ENCODE measurements at regions not wholly inside any gene's neighbourhood (a gene's known extent, or its start where the extent isn't known, plus 50 kb on each side); places are given as distances from the start of the nearest gene placed in this dataset.

- TF ChIP-seq CTCF (conservative IDR thresholded peaks at IDR 0.05; ENCODE audit: low read depth, low read length): no peak
- no peak for DNase-seq (ENCODE audit: low read depth)
- H3K4me3 ChIP-seq (ENCODE audit: low read depth, low read length): no peak overlapping the region
Measured at GRCh38 chr17:77846531-77847085, 111.9 kb upstream of the TNRC6C start.

DNA sequence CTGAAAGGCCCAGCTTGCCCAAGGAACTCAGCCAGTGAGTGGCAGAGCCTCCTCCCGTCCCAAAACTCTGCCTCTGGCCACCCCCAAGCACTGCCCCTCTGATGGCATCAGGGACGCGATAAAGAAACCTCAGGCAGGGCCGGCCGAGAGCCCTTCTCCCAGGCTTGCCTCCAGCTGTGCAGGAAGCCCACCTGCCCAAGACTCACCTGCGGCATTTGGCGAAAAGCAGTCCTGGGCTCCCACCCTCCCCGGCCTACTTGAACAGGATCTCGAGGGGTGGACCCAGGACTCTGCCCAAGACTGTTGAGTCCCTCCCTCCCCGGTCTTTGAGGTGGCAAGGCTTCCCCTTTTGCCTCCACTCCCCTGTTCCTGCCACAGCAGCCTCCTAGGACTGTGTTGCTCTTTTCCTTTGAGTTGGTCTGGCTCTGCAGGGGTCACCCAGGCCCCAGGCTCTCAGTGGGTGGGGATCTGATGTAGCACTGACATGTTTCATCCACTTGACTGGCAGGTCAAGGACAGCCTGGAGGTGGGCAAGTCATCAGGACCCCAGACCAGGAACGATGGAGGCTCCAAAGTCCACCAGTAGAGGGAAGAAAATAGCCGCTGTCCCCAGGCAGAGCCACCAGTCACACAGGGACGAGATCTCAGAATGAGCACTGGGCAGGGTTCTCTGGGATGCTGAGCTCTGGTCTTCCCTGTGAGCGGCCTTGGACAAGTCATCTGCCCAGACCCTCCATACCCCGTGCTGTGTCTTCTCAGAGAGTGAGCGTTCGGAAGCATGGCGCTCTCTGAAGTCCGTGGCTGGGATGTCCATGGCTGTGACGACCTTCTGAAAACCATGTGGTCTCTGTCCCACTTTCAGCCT is 111.0 kb upstream of the TNRC6C start:
- DNase-seq (ENCODE audit: low read depth): no peak
- no peak overlapping the region for H3K4me3 ChIP-seq (ENCODE audit: low read depth, low read length)
- no peak for TF ChIP-seq CTCF (conservative IDR thresholded peaks at IDR 0.05; ENCODE audit: low read depth, low read length)

DNA sequence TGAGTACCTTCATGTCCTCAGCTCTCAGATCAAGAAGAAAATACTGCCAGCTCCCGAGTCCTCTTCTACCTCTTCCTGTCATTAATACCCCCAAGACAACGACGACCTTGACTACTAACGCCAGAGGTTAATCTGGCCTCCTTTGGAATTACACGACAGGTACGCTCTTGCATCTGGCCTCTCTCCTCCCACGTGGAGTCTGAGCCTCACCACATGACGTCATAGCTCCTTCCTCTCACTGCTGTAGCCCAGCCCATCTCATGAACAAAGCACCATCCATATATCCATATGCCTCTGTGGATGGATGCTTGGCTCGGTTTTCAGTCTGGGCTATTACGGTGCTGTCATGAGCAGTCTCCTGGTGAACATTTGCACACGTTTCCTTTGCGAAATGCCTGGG is 110.2 kb upstream of the TNRC6C start:
- DNase-seq (ENCODE audit: low read depth): no peak
- TF ChIP-seq CTCF (conservative IDR thresholded peaks at IDR 0.05; ENCODE audit: low read depth, low read length): no peak
- H3K4me3 ChIP-seq (ENCODE audit: low read depth, low read length): no peak overlapping the region

DNA sequence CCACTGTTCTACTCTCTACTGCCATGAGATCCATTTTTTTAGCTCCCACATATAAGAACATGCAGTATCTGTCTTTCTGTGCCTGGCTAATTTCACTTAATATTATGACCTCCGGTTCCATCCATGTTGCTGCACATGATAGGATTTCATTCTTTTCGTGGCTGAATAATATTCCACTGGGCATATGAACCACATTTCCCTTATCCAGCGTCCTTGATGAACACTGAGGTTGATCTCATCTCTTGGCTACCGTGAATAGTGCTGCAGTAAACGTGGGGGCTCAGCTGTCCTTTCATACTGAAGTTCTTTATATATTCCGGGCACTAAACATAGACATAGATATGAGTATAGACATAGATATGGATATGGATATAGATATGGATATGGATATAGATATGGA is 109.3 kb upstream of the TNRC6C start:
- DNase-seq (ENCODE audit: low read depth): no peak
- no peak for TF ChIP-seq CTCF (conservative IDR thresholded peaks at IDR 0.05; ENCODE audit: low read depth, low read length)

DNA sequence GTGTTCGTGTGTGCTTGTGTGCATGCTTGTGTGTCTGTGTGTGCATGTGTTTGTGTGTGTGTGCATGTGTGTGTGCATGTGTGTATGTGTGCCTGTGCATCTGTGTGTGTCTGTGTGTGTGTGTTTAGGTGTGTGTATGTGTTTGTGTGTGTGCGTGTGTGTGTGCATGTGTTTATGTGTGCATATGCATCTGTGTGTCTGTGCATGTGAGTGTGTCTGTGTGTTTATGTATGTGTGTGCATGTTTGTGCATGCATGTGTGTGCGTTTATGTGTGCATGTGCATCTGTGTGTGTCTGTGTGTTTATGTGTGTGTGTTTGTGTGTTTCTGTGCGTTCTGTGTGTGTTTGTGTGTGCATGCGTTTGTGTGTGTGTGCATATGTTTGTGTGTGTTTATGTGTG is 106.6 kb upstream of the TNRC6C start:
- DNase-seq (ENCODE audit: low read depth): no peak
- TF ChIP-seq CTCF (conservative IDR thresholded peaks at IDR 0.05; ENCODE audit: low read depth, low read length): no peak

More for the DNA sequence above, 109.3 kb upstream of the TNRC6C start:
- H3K4me3 ChIP-seq (ENCODE audit: low read depth, low read length): no peak overlapping the region

DNA sequence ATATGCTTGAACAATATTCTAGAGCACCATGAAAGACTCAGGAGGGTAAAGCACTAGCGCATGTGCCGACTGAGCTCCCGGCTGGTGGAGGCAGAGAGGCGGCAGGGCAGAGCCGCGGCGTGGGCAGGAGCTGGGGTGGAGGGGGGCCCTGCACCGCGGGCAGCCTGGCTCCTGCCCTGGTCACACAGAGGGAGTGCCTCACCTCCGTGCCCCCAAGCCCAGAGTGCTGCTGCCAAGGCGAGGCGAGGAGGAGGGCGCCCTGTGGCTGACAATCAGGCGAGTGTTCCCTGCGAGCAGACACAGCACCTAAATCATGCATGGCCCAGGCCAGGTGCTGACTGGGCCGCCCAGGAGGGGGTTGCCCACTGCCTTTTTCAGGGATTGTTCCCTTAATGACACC is 105.8 kb upstream of the TNRC6C start:
- no peak for DNase-seq (ENCODE audit: low read depth)
- TF ChIP-seq CTCF (conservative IDR thresholded peaks at IDR 0.05; ENCODE audit: low read depth, low read length): no peak
- H3K4me3 ChIP-seq (ENCODE audit: low read depth, low read length): no peak overlapping the region

More for the DNA sequence above, 106.6 kb upstream of the TNRC6C start:
- no peak overlapping the region for H3K4me3 ChIP-seq (ENCODE audit: low read depth, low read length)
